ENCODE measurements at regions not wholly inside any gene's neighbourhood (a gene's known extent, or its start where the extent isn't known, plus 50 kb on each side); places are given as distances from the start of the nearest gene placed in this dataset.

DNA sequence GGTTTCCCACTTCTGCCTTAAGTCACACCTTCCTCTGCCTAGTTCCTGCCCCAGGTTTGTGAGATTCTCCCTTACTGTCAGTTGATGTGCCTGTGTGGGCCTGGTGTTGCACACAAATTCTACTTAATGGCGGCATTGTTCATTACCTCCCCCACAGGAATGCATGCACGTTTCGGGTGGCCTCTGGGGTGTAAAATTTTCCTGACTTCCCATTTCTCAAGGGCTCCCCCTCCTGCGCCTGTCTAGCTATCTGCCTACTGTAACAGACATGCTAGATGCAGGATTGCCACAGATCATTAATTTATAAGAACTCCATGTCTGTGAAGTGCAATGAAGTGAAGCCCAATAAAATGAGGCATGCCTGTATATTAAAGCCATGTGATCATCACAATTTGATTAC, 1466.3 kb downstream of the PCDH9 start:
- no peaks in the 10 kb centered on the region for H4K20me1 ChIP-seq (ENCODE audit: insufficient read depth, low read length)
- no peaks in the 10 kb centered on the region for H3K79me1 ChIP-seq (ENCODE audit: low read depth in 1 of 2, low read length in 2 of 2)
- no peak overlapping the region for H4K91ac ChIP-seq (ENCODE audit: insufficient read depth, low read depth, low read length)
- no CpG with 5 or more reads among the region's 4 CpGs for WGBS, 2 experiments (ENCODE audit: extremely low coverage in 2 of 2, insufficient read length in 1 of 2)
- H2AK5ac ChIP-seq (ENCODE audit: low read depth, low read length) = no peak overlapping the region
- TF ChIP-seq MXI1 (IDR thresholded peaks at IDR 0.05; ENCODE audit: borderline replicate concordance, low read depth, low read length) = no peak
- TF ChIP-seq RAD21 (IDR thresholded peaks at IDR 0.05; ENCODE audit: low read length) = no peak
- no peak for TF ChIP-seq POLR2A (IDR thresholded peaks at IDR 0.05; ENCODE audit: low read depth, low read length)
- TF ChIP-seq, protein P1, sequence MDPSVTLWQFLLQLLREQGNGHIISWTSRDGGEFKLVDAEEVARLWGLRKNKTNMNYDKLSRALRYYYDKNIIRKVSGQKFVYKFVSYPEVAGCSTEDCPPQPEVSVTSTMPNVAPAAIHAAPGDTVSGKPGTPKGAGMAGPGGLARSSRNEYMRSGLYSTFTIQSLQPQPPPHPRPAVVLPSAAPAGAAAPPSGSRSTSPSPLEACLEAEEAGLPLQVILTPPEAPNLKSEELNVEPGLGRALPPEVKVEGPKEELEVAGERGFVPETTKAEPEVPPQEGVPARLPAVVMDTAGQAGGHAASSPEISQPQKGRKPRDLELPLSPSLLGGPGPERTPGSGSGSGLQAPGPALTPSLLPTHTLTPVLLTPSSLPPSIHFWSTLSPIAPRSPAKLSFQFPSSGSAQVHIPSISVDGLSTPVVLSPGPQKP (IDR thresholded peaks at IDR 0.05; ENCODE audit: borderline replicate concordance, low read depth, low read length) = no peak
- TF ChIP-seq BHLHE40 (IDR thresholded peaks at IDR 0.05; ENCODE audit: low read depth, low read length) = no peak
- ChIA-PET POLR2A (ENCODE audit: unreplicated experiment) (no interaction called here), CTCF (interaction anchor here (0.6 kb wide), 1 partner anchor 9 kb away, joined by 3 read pairs; no protein-coding TSS in a partner anchor)
- no peak overlapping the region for H3K56ac ChIP-seq (ENCODE audit: extremely low read depth, insufficient read depth, low read length)
- H3K9me1 ChIP-seq (ENCODE audit: insufficient read depth, low read length) = no peaks in the 10 kb centered on the region
- no peak overlapping the region for H3K4me3 ChIP-seq (ENCODE audit: insufficient read depth, low read depth, low read length)
- intact Hi-C loops (cut with micrococcal nuclease) (no loop called here), dilution Hi-C loops (cut with HindIII; ENCODE audit: low sequenced_read_pairs, unreplicated experiment) (no loop called here), in situ Hi-C loops (cut with MboI; ENCODE audit: low sequenced_read_pairs) (no loop called here)
- H3K4me2 ChIP-seq (ENCODE audit: low read depth, low read length) = no peak overlapping the region
- no peak overlapping the region for H2BK20ac ChIP-seq (ENCODE audit: low read depth, low read length)
- H3K23ac ChIP-seq (ENCODE audit: low read depth, low read length) = no peak overlapping the region
- H3K4me1 ChIP-seq (ENCODE audit: control insufficient read depth, insufficient read depth, low read length) = no peaks in the 10 kb centered on the region
- H2BK15ac ChIP-seq (ENCODE audit: low read depth, low read length) = no peak overlapping the region
- no peak overlapping the region for H4K5ac ChIP-seq (ENCODE audit: low read depth, low read length)
- no peak for DNase-seq
- no peak overlapping the region for H2BK5ac ChIP-seq (ENCODE audit: low read depth, low read length, poor library complexity, severe bottlenecking)
- H2AFZ ChIP-seq (replicated peaks; ENCODE audit: low read length, poor library complexity) = no peak overlapping the region
- H3K36me3 ChIP-seq (ENCODE audit: control insufficient read depth, insufficient read depth, low read length) = no peaks in the 10 kb centered on the region
- no peak overlapping the region for H3K27ac ChIP-seq (ENCODE audit: insufficient read depth, low read length)
- H2AK9ac ChIP-seq (replicated peaks; ENCODE audit: low read depth, low read length, poor library complexity) = no peak overlapping the region
- H3K18ac ChIP-seq (ENCODE audit: low read depth, low read length) = no peak overlapping the region
- no peak overlapping the region for H3K14ac ChIP-seq (replicated peaks; ENCODE audit: low read depth, low read length)
- no TSS peak for BruUV-seq (replicated peaks)
- no peaks in the 10 kb centered on the region for H3K27me3 ChIP-seq (ENCODE audit: control insufficient read depth, insufficient read depth, low read length)
- no peak for ATAC-seq (ENCODE audit: low read depth)
- no peak overlapping the region for H2BK120ac ChIP-seq (ENCODE audit: low read depth, low read length)
- no peak overlapping the region for H3K9ac ChIP-seq (ENCODE audit: low read depth, low read length)
- no peaks in the 10 kb centered on the region for H3K9me3 ChIP-seq (ENCODE audit: control insufficient read depth, insufficient read depth, low read length)
- no peak overlapping the region for H3K4ac ChIP-seq (ENCODE audit: low read depth, low read length)
- no peak overlapping the region for H4K8ac ChIP-seq (ENCODE audit: low read depth in 2 of 2, low read length in 2 of 2)
